Karpas-422 (cell line): ENCODE measurements at regions not wholly inside any gene's neighbourhood (a gene's known extent, or its start where the extent isn't known, plus 50 kb on each side); places are given as distances from the start of the nearest gene placed in this dataset.

ENCODE experiments used
- DNase-seq: peaks from one replicate; pipeline ENCODE4 v3.0.0-alpha.2; 2015
- H2AFZ ChIP-seq: fragments of 200-600 bp; sonication (generic); 2 replicates; pipeline ENCODE4 v1.6.1; 2014; ENCODE audit warnings: antibody characterized with exemption, low read length, mixed read lengths
- H3K27ac ChIP-seq: fragments of 200-600 bp; sonication (generic); 2 replicates; pipeline ENCODE4 v1.5.1; 2014; ENCODE audit warnings: mild to moderate bottlenecking, low read length, moderate library complexity
- H3K27me3 ChIP-seq: fragments of 200-600 bp; sonication (generic); 2 replicates; pipeline ENCODE4 v1.6.1; 2014; ENCODE audit warnings: low read length, mixed read lengths
- H3K36me3 ChIP-seq: fragments of 200-600 bp; sonication (generic); 2 replicates; pipeline ENCODE4 v1.6.1; 2014; ENCODE audit warnings: low read length, mixed read lengths; ENCODE audit not compliant: insufficient read depth
- H3K4me1 ChIP-seq: fragments of 200-600 bp; sonication (generic); 2 replicates; pipeline ENCODE4 v1.6.1; 2014; ENCODE audit warnings: mild to moderate bottlenecking, low read length, mixed read lengths
- H3K4me2 ChIP-seq: fragments of 200-600 bp; sonication (generic); 2 replicates; pipeline ENCODE4 v1.6.1; 2014; ENCODE audit warnings: low read length, low read depth, mild to moderate bottlenecking; ENCODE audit not compliant: poor library complexity, severe bottlenecking
- H3K4me3 ChIP-seq: fragments of 200-600 bp; sonication (generic); 2 replicates; pipeline ENCODE4 v1.5.1; 2014; ENCODE audit warnings: mild to moderate bottlenecking, antibody characterized with exemption, low read length, mixed read lengths
- H3K79me2 ChIP-seq: fragments of 200-600 bp; sonication (generic); 2 replicates; pipeline ENCODE4 v1.6.1; 2014; ENCODE audit warnings: mild to moderate bottlenecking, low read length, mixed read lengths
- H3K9ac ChIP-seq: fragments of 200-600 bp; sonication (generic); 2 replicates; pipeline ENCODE4 v1.6.0; 2014; ENCODE audit warnings: low read length
- H3K9me2 ChIP-seq: fragments of 200-600 bp; sonication (generic), shearing (Covaris generic); replicated peaks from 2 replicates; pipeline ENCODE4 v1.6.0; 2014; ENCODE audit warnings: mild to moderate bottlenecking, low read length, moderate library complexity; ENCODE audit not compliant: insufficient read depth
- H3K9me3 ChIP-seq: fragments of 300-700, 200-600 bp; sonication (generic); 2 replicates; pipeline ENCODE4 v1.6.1; 2014; ENCODE audit warnings: low read length, mixed read lengths
- H4K20me1 ChIP-seq: fragments of 200-600 bp; sonication (generic); 2 replicates; pipeline ENCODE4 v1.6.1; 2014; ENCODE audit warnings: mild to moderate bottlenecking, antibody characterized with exemption, low read length, low read depth; ENCODE audit not compliant: insufficient read depth

DNA sequence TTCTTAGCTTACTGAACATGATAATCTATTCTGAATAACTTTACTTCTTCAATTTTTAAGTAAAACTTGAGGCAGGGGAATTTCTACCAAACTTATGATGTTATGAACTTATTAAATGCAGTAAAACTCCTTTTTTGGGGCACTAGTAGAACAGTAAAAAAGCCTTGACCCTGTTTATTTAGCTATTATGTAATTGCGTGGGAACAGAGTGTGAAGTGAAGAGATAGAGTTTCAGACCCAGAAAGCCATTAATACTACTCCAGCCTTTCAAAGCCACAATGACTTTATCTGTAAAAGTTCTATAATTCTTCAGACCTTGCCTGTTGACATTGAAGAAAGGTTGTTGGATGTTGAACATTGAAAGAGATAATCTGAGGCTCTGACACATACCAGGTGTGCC, 638.8 kb upstream of the GRM7 start:
- no peaks in the 10 kb centered on the region for H3K36me3 ChIP-seq
- H3K4me3 ChIP-seq, result no peak overlapping the region
- H4K20me1 ChIP-seq, result no peaks in the 10 kb centered on the region
- no peaks in the 10 kb centered on the region for H3K79me2 ChIP-seq
- no peak overlapping the region for H3K27ac ChIP-seq
- no peaks in the 10 kb centered on the region for H3K9me2 ChIP-seq
- no peak for DNase-seq
- peaks cover 4% of the 10 kb centered on the region; the same call in 1 of the 2 replicates for H3K9me3 ChIP-seq
- H2AFZ ChIP-seq, result no peak overlapping the region
- no peak overlapping the region for H3K9ac ChIP-seq
- peaks cover 6% of the 10 kb centered on the region; the same call in 1 of the 2 replicates for H3K4me1 ChIP-seq
- H3K4me2 ChIP-seq, result no peak overlapping the region
- H3K27me3 ChIP-seq, result no peaks in the 10 kb centered on the region

DNA sequence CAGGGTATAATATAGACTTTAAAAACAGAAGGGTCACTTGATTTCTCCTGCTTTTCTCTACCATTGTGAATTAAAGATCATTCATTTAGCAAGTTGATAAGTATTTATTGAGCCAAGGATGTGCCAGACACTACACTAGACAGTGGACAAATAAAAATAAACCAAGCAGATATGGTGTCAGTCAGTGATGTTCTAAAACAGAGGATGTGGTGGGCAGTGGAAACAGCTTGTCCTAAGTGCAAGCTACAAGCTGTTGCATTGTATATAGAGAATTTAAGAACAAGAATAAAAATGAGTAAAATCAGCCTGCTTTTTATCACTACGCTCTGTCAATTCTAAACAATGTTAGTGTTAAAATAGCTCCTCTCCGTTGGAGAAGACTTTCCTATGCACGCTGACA, 637.3 kb upstream of the GRM7 start:
- H3K4me1 ChIP-seq, result peaks cover 6% of the 10 kb centered on the region; the same call in 1 of the 2 replicates
- no peaks in the 10 kb centered on the region for H3K27me3 ChIP-seq
- H3K36me3 ChIP-seq, result no peaks in the 10 kb centered on the region
- no peak overlapping the region for H2AFZ ChIP-seq
- H3K9me2 ChIP-seq, result no peaks in the 10 kb centered on the region
- no peak overlapping the region for H3K27ac ChIP-seq
- no peak overlapping the region for H3K4me3 ChIP-seq
- no peak for DNase-seq
- no peaks in the 10 kb centered on the region for H4K20me1 ChIP-seq
- H3K79me2 ChIP-seq, result no peaks in the 10 kb centered on the region
- H3K4me2 ChIP-seq, result no peak overlapping the region
- H3K9ac ChIP-seq, result no peak overlapping the region
- H3K9me3 ChIP-seq, result peaks cover 4% of the 10 kb centered on the region; the same call in 1 of the 2 replicates

DNA sequence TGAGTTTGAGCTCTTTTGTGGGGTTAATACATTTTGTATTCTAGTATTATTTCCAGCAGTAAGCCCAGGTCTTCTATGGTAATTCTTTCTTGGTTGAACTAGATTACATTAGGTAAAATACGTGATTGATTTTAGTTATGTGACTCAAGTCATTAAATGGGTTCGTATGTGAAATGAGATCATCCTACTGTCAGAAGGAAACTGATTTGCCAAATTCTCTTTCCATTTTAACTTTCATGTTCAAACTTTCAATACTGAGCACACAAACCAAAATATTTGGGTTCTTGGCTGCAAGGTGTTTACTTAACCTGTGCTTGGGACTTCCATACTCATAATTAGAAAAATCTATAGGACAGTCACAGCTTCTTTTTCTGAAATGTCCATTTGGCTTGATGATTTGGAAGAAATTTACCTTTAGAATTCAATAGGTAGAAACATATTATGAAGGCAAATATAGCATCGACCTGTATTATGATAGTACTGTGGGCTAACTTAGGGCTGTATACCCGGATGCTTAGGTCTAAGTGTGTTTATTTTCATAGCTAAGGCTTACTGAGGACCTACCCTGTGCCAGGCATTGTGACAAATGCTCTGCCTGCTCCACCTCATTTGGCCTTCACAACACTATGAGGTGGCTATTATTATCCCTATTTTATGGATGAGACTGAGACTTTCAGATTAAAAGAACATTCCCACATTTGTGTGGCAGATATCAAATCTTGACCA, 631.8 kb upstream of the GRM7 start:
- no peaks in the 10 kb centered on the region for H3K9me2 ChIP-seq
- no peaks in the 10 kb centered on the region for H3K9me3 ChIP-seq
- H3K27me3 ChIP-seq, result no peaks in the 10 kb centered on the region
- H3K4me3 ChIP-seq, result no peak overlapping the region
- no peak overlapping the region for H3K9ac ChIP-seq
- no peaks in the 10 kb centered on the region for H3K79me2 ChIP-seq
- H3K4me1 ChIP-seq, result no peaks in the 10 kb centered on the region
- no peak overlapping the region for H2AFZ ChIP-seq
- H4K20me1 ChIP-seq, result no peaks in the 10 kb centered on the region
- no peak overlapping the region for H3K27ac ChIP-seq
- no peak overlapping the region for H3K4me2 ChIP-seq
- DNase-seq, result no peak
- no peaks in the 10 kb centered on the region for H3K36me3 ChIP-seq

DNA sequence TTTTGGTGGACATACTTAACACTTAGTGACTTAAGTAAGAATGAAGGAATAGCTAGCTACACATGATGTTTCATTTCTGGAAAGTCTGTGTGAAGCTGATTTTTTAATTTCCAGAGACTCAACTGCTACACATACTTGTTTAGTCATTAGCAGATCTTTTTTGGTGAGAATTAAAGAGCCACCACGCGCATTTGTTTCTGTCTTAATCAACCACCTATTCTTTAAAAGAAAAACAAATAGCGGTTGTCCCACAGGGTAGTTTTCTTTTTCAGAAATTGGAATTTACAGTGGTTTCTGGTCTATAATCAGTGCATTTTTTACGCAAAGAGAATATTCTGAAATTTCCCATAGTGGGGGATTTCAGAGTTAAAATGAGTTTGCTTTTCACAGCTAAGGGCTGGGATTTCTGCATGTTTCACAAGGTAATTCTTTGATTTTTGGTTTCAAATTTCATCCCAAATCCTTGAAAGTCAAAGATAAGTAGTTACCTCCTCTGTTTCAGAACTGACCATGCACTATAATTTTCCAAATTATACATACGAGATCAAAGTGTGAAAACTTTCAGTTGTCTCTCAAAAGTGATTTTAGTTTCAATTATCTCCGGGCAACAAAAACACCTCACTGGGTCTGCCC, 631.0 kb upstream of the GRM7 start:
- Histone ChIP-seq H3K4me1 (no peaks in the 10 kb centered on the region), H2AFZ (no peak overlapping the region), H4K20me1 (no peaks in the 10 kb centered on the region), H3K4me3 (no peak overlapping the region), H3K27ac (no peak overlapping the region), H3K9ac (no peak overlapping the region), H3K9me3 (no peaks in the 10 kb centered on the region), H3K36me3 (no peaks in the 10 kb centered on the region), H3K27me3 (no peaks in the 10 kb centered on the region), H3K79me2 (no peaks in the 10 kb centered on the region), H3K9me2 (no peaks in the 10 kb centered on the region), H3K4me2 (no peak overlapping the region)
- DNase-seq, result no peak

DNA sequence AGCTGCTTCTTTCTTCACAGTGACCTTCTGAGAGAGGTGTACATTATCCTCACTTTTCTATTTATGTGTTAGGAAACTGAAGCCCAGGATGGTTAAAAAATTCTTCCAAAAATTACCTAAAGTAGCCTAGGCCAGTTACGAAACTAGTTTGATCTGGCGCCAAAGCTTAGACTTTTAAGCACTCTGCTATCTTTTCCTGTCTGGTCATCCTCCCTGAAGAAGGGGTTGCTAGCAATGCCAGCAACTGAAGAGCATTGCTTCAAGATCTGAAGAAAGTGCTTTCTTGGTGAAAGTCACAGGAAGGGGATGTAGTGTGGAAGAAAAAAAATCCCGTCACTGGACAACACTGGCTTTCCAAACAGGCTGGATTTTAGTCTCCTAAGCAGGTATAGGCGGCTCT, 618.8 kb upstream of the GRM7 start:
- H3K36me3 ChIP-seq, result no peaks in the 10 kb centered on the region
- no peaks in the 10 kb centered on the region for H3K79me2 ChIP-seq
- H3K27ac ChIP-seq, result no peak overlapping the region
- H3K9ac ChIP-seq, result no peak overlapping the region
- no peaks in the 10 kb centered on the region for H4K20me1 ChIP-seq
- H3K9me3 ChIP-seq, result no peaks in the 10 kb centered on the region
- no peak for DNase-seq
- no peaks in the 10 kb centered on the region for H3K27me3 ChIP-seq
- H3K4me2 ChIP-seq, result no peak overlapping the region
- H2AFZ ChIP-seq, result no peak overlapping the region
- H3K4me1 ChIP-seq, result no peaks in the 10 kb centered on the region
- no peaks in the 10 kb centered on the region for H3K9me2 ChIP-seq
- no peak overlapping the region for H3K4me3 ChIP-seq

DNA sequence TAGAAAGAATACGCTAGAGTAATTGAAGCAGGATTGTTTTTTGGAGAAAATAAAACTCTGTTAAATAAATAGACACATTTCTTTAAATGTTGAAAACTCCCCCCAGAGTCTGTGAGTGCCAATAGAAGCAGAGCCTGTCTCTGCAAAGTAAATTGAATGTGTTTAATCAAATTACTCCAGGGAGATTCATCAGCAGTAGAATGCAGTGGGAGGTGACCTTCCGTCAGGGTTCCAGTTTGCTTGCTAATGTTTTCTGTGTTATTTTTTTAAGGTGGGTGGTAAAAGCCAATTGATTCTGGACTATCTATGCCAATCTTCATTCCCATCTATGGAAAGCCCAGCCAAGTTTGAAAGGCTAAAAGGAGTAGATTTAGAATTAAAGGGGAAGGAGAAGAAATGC, 612.4 kb upstream of the GRM7 start:
- no peak overlapping the region for H2AFZ ChIP-seq
- H3K4me3 ChIP-seq, result no peak overlapping the region
- H4K20me1 ChIP-seq, result no peaks in the 10 kb centered on the region
- H3K4me1 ChIP-seq, result peaks cover 20% of the 10 kb centered on the region
- no peaks in the 10 kb centered on the region for H3K36me3 ChIP-seq
- H3K4me2 ChIP-seq, result no peak overlapping the region
- no peaks in the 10 kb centered on the region for H3K9me2 ChIP-seq
- no peak for DNase-seq
- no peaks in the 10 kb centered on the region for H3K79me2 ChIP-seq
- H3K27me3 ChIP-seq, result no peaks in the 10 kb centered on the region
- H3K9me3 ChIP-seq, result no peaks in the 10 kb centered on the region
- H3K27ac ChIP-seq, result no peak overlapping the region
- no peak overlapping the region for H3K9ac ChIP-seq

DNA sequence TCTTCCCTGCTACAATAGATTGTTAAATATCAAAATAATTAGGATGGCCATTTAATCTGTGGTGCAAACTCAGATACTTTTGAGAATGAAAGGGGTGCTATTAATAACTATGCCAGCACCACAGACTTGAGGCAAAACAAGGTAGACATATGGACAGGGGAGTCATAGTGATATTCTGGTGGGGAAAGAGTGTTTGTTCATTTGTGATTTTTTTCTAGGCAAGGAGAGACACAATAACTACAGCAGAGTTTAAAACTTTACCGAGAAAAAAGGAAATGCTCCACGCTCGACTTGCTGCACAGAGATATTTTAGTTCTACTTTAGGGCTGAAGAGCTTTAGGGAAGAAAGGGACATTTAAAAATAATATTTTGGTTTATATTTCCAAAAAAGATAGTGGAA, 611.2 kb upstream of the GRM7 start:
- no peak overlapping the region for H2AFZ ChIP-seq
- H3K4me3 ChIP-seq, result peak overlapping the region; percentile 3; the same call in 1 of the 2 replicates
- H3K4me1 ChIP-seq, result peaks cover 20% of the 10 kb centered on the region
- no peaks in the 10 kb centered on the region for H3K9me2 ChIP-seq
- H3K4me2 ChIP-seq, result peak overlapping the region; percentile 54
- peak overlapping the region; percentile 32; the same call in 1 of the 2 replicates for H3K27ac ChIP-seq
- no peak overlapping the region for H3K9ac ChIP-seq
- DNase-seq, result peak; percentile 60
- no peaks in the 10 kb centered on the region for H4K20me1 ChIP-seq
- no peaks in the 10 kb centered on the region for H3K27me3 ChIP-seq
- peaks cover 4% of the 10 kb centered on the region for H3K9me3 ChIP-seq
- no peaks in the 10 kb centered on the region for H3K79me2 ChIP-seq
- no peaks in the 10 kb centered on the region for H3K36me3 ChIP-seq

DNA sequence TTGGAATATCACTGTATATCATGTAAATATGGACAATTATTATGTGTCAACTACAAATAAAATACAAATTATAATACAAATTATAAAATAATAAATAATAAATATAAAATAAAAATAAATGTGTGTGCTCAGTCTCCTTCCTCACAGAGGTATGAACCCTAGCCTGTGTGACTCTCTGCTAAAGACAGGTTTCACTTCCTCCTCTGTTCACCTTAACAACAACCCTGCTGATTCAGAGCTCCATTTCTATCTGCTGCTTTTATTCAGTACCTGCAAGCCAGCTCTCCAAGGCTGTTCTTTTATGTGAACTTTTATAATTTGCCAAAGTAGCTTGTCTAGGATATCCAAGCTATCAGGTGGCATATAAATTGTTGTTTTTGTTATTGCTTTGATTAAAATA, 610.7 kb upstream of the GRM7 start:
- Histone ChIP-seq H3K9me3 (peaks cover 4% of the 10 kb centered on the region), H3K4me3 (0 out of 2 replicates have a peak overlapping the region, but pooled peaks have one; percentile 3), H2AFZ (no peak overlapping the region), H3K4me1 (peaks cover 20% of the 10 kb centered on the region), H3K9me2 (no peaks in the 10 kb centered on the region), H3K4me2 (peak overlapping the region; percentile 54), H4K20me1 (no peaks in the 10 kb centered on the region), H3K36me3 (no peaks in the 10 kb centered on the region), H3K27me3 (no peaks in the 10 kb centered on the region), H3K27ac (peak overlapping the region; percentile 32; the same call in 1 of the 2 replicates), H3K79me2 (no peaks in the 10 kb centered on the region), H3K9ac (no peak overlapping the region)
- DNase-seq, result peak; percentile 78
